HT-29 (cell line): ENCODE measurements at regions not wholly inside any gene's neighbourhood (a gene's known extent, or its start where the extent isn't known, plus 50 kb on each side); places are given as distances from the start of the nearest gene placed in this dataset.
"Not testable (repeated sequence)": the region's sequence is repeated elsewhere in the genome, so short reads cannot be mapped to it uniquely, and the experiment has no call there.

Source experiments
- DNase-seq: peaks from one replicate; pipeline ENCODE4 v3.0.0-alpha.2; 2015; ENCODE audit warnings: low spot score

GRCh38 chr10:33862536-33863105 is 528.2 kb upstream of the NRP1 start:
- no peak for DNase-seq

- no peak for DNase-seq
Measured at GRCh38 chr10:33861833-33862232, 527.4 kb upstream of the NRP1 start.

- no peak for DNase-seq
Measured at GRCh38 chr10:33861016-33861704, 526.7 kb upstream of the NRP1 start.

- DNase-seq, result no peak
Measured at GRCh38 chr10:33860552-33860951, 526.1 kb upstream of the NRP1 start.

- DNase-seq, result no peak
Measured at GRCh38 chr10:33859319-33860022, 525.0 kb upstream of the NRP1 start.

- DNase-seq, result no peak
Measured at GRCh38 chr10:33858326-33858725, 523.9 kb upstream of the NRP1 start.

GRCh38 chr10:33853221-33853620 is 518.8 kb upstream of the NRP1 start:
- not testable (repeated sequence) for DNase-seq

GRCh38 chr10:33843379-33843778 is 508.9 kb upstream of the NRP1 start:
- DNase-seq, result no peak

- DNase-seq, result no peak
Measured at GRCh38 chr10:33841678-33842077, 507.2 kb upstream of the NRP1 start.

GRCh38 chr10:33838731-33839130 is 504.3 kb upstream of the NRP1 start:
- DNase-seq, result no peak

GRCh38 chr10:33837736-33838135 is 503.3 kb upstream of the NRP1 start:
- no peak for DNase-seq

- no peak for DNase-seq
Measured at GRCh38 chr10:33835556-33835955, 501.1 kb upstream of the NRP1 start.

GRCh38 chr10:33833566-33833965 is 499.1 kb upstream of the NRP1 start:
- DNase-seq, result no peak

- no peak for DNase-seq
Measured at GRCh38 chr10:33832124-33832787, 497.8 kb upstream of the NRP1 start.

- DNase-seq, result no peak
Measured at GRCh38 chr10:33831591-33831990, 497.1 kb upstream of the NRP1 start.

GRCh38 chr10:33829899-33830298 is 495.4 kb upstream of the NRP1 start:
- not testable (repeated sequence) for DNase-seq

- DNase-seq, result no peak
Measured at GRCh38 chr10:33828592-33828991, 494.1 kb upstream of the NRP1 start.

GRCh38 chr10:33826186-33826585 is 491.7 kb upstream of the NRP1 start:
- DNase-seq, result no peak

GRCh38 chr10:33822774-33823173 is 488.3 kb upstream of the NRP1 start:
- no peak for DNase-seq

GRCh38 chr10:33820531-33820930 is 486.1 kb upstream of the NRP1 start:
- DNase-seq, result no peak

- no peak for DNase-seq
Measured at GRCh38 chr10:33819206-33819605, 484.7 kb upstream of the NRP1 start.

GRCh38 chr10:33818343-33818742 is 483.9 kb upstream of the NRP1 start:
- DNase-seq, result no peak

- DNase-seq, result no peak
Measured at GRCh38 chr10:33817605-33818004, 483.1 kb upstream of the NRP1 start.
